Upper lobe of left lung (tissue), 6 donors: ENCODE measurements at regions not wholly inside any gene's neighbourhood (a gene's known extent, or its start where the extent isn't known, plus 50 kb on each side); places are given as distances from the start of the nearest gene placed in this dataset.

Source experiments
- ATAC-seq, 2 donors: fragments of 200-7000 bp; cut with Tn5 transposase; one replicate each; pipeline ENCODE4 v1.9.1; 2022; ENCODE audit warnings: mild to moderate bottlenecking in 2 of 2, moderate library complexity in 2 of 2; ENCODE audit not compliant: low FRiP score in 2 of 2
- DNase-seq, 2 donors: peaks; one replicate each; pipeline ENCODE4 v3.0.0-alpha.2; 2019 to 2020
- H3K27ac ChIP-seq, 4 donors: fragments of 200-600 bp; sonication (generic); one replicate each; pipeline ENCODE4 v1.5.1; 2016 to 2019
- H3K27me3 ChIP-seq, 4 donors: fragments of 200-600 bp; sonication (generic); one replicate each; pipeline ENCODE4 v1.5.1; 2017 to 2019
- H3K36me3 ChIP-seq, 4 donors: fragments of 200-600 bp; sonication (generic); one replicate each; pipeline ENCODE4 v1.5.1; 2016 to 2019
- H3K4me1 ChIP-seq, 4 donors: fragments of 200-600 bp; sonication (generic); one replicate each; pipeline ENCODE4 v1.5.1; 2018 to 2019
- H3K4me3 ChIP-seq, 4 donors: fragments of 200-600 bp; sonication (generic); one replicate each; pipeline ENCODE4 v1.5.1; 2017 to 2019; ENCODE audit warnings: mild to moderate bottlenecking in 2 of 4, moderate library complexity in 1 of 4
- H3K9me3 ChIP-seq, 4 donors: fragments of 200-600 bp; sonication (generic); one replicate each; pipeline ENCODE4 v1.5.1; 2018 to 2019
- EP300 ChIP-seq, 4 donors: sonication (generic); formaldehyde crosslinking; IDR thresholded peaks; one replicate each; pipeline ENCODE4 v1.5.1; 2017; ENCODE audit warnings: antibody characterized with exemption in 4 of 4, control low read depth in 2 of 4
- POLR2A ChIP-seq, 4 donors: fragments of 450-650 bp; IDR thresholded peaks; one replicate each; pipeline ENCODE4 v1.5.1; 2016 to 2017; ENCODE audit warnings: antibody characterized with exemption in 4 of 4, mild to moderate bottlenecking in 2 of 4
- POLR2AphosphoS5 ChIP-seq, 2 donors: sonication (generic); formaldehyde crosslinking; IDR thresholded peaks; one replicate each; pipeline ENCODE4 v1.5.1; 2017; ENCODE audit warnings: antibody characterized with exemption in 2 of 2
- WGBS, 2 donors: methylation state at CpG; one replicate each; pipeline ENCODE4 v1.1.5; 2017 to 2018; 5-methylcytosine and 5-hydroxymethylcytosine counted together
- TF ChIP-seq, protein P1 (sequence below), 6 experiments: fragments of 450-650 bp in 4 of 6; fragments of 200-600 bp in 2 of 6; sonication (generic) in 2 of 6; IDR thresholded peaks; one replicate each; pipeline ENCODE4 v1.5.1; 2016 to 2019; ENCODE audit warnings: antibody characterized with exemption in 6 of 6
- donor health status: DM: no; HTN: no; CAD: no; lungs with moderate emphysema.
- donor health status: DM: no; HTN: yes; CAD: no; lungs with severe emphysema.

DNA sequence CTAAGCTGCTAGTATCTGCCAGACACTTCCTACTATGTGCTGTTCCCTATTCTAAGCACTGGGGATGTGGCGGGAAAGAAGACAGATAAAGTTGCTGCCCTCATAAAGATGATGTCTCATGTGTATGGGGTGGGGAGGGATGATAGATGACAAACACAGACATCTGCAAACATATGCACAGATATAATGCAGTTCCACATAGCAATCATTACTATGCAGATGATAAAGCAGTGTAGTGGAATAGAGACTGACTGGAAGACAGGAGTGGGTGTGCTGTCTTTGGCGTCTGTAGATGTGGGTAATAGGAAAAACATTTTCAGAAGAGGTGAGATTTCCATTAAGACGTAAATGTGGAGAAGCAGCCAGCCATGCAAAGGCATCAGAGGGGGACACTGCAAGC lies 243.6 kb downstream of the DPY19L2 start:
- TF ChIP-seq POLR2A (IDR thresholded peaks at IDR 0.05) (no peak), EP300 (IDR thresholded peaks at IDR 0.05) (no peak), POLR2AphosphoS5 (IDR thresholded peaks at IDR 0.05) (no peak)
- TF ChIP-seq, protein P1, sequence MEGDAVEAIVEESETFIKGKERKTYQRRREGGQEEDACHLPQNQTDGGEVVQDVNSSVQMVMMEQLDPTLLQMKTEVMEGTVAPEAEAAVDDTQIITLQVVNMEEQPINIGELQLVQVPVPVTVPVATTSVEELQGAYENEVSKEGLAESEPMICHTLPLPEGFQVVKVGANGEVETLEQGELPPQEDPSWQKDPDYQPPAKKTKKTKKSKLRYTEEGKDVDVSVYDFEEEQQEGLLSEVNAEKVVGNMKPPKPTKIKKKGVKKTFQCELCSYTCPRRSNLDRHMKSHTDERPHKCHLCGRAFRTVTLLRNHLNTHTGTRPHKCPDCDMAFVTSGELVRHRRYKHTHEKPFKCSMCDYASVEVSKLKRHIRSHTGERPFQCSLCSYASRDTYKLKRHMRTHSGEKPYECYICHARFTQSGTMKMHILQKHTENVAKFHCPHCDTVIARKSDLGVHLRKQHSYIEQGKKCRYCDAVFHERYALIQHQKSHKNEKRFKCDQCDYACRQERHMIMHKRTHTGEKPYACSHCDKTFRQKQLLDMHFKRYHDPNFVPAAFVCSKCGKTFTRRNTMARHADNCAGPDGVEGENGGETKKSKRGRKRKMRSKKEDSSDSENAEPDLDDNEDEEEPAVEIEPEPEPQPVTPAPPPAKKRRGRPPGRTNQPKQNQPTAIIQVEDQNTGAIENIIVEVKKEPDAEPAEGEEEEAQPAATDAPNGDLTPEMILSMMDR (IDR thresholded peaks at IDR 0.05): no peak
- no peaks in the 10 kb centered on the region for H3K9me3 ChIP-seq
- no peaks in the 10 kb centered on the region for H3K36me3 ChIP-seq
- WGBS, 2 donors: 75 to 89% methylated on average over 3 of the region's 3 CpGs
- H3K27me3 ChIP-seq: no peaks in the 10 kb centered on the region
- no peak overlapping the region for H3K27ac ChIP-seq
- DNase-seq (no peak), ATAC-seq (no peak)
- no peak overlapping the region for H3K4me3 ChIP-seq
- H3K4me1 ChIP-seq: no peaks in the 10 kb centered on the region

DNA sequence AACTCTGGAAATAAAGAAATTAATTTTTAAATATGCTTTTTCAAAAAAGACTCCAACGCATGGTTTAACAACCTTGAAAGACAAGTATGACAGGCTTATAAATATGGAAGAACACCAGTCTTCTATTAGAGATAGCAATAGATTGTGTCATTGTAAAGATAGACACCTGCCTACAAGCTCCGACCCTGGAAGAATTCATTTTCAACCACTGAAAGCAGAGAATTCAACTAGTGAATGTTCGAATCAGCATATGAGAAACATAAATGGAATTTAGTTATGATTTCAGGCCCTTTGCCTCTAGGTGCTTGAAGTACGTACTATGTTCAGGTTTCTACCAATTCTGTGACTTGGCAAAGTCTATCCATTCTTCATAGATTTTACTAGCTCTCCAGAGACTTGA lies 244.5 kb downstream of the DPY19L2 start:
- ATAC-seq (no peak), DNase-seq (no peak)
- Histone ChIP-seq H3K27me3 (no peaks in the 10 kb centered on the region), H3K4me1 (no peaks in the 10 kb centered on the region), H3K27ac (no peak overlapping the region), H3K36me3 (no peaks in the 10 kb centered on the region), H3K9me3 (no peaks in the 10 kb centered on the region), H3K4me3 (no peak overlapping the region)
- TF ChIP-seq EP300 (IDR thresholded peaks at IDR 0.05) (no peak), POLR2A (IDR thresholded peaks at IDR 0.05) (no peak), POLR2AphosphoS5 (IDR thresholded peaks at IDR 0.05) (no peak)
- TF ChIP-seq, protein P1 (IDR thresholded peaks at IDR 0.05): no peak
- 85 to 89% methylated on average over 4 of the region's 4 CpGs for WGBS, 2 donors

DNA sequence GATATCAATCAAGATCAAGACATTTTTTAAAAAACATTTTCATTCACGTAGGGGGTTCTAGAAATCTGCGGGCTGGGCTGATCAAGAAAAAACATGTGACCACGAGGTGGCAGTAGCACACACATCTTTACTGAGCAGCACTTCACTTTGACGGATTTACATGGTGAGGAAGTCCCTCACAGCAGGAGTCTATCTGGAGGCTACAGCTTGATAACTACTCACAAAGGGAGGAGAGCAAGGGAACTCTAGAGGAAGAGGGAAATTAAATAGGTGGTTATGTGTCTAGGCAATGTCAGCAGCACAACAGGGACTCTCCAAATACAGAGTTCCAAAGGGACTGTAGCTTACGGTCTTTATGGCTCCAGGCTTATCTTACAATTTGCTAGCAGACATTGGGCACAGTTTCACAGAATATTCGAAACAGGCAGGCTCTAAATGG lies 248.1 kb downstream of the DPY19L2 start:
- peaks cover 0 to 8% (median 4%) of the 10 kb centered on the region in 4 donors for H3K9me3 ChIP-seq
- DNase-seq (no peak), ATAC-seq (peak in 1 of 2 donors; percentile 50)
- H3K27me3 ChIP-seq: no peaks in the 10 kb centered on the region
- TF ChIP-seq, protein P1 (IDR thresholded peaks at IDR 0.05): peak in 4 of 6 experiments; percentile 10 to 36 (median 23)
- TF ChIP-seq EP300 (IDR thresholded peaks at IDR 0.05): no peak
- H3K27ac ChIP-seq: no peak overlapping the region
- 42 to 46% methylated on average over 6 of the region's 6 CpGs for WGBS, 2 donors
- H3K4me1 ChIP-seq: no peaks in the 10 kb centered on the region
- H3K4me3 ChIP-seq: no peak overlapping the region
- no peaks in the 10 kb centered on the region for H3K36me3 ChIP-seq

DNA sequence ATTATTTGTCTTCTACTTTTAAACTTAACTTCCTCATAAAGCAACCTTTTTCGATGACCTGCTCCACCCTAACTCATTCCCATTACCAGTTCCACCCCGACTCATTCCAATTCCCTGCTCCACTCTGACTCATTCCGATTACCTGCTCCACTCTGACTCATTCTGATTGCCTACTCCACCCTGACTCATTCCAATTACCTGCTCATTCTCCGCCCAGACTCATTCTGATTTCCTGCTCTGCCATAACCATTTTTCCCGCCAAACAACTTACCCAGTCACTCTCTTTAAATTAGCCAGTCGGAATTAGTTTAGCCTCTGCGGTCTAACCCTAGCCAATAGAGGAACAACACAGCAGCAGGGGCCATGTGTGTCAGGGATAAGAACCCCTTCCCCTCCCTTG lies 249.1 kb downstream of the DPY19L2 start:
- Histone ChIP-seq H3K4me3 (no peak overlapping the region), H3K27ac (no peak overlapping the region), H3K4me1 (no peaks in the 10 kb centered on the region), H3K27me3 (no peaks in the 10 kb centered on the region), H3K9me3 (peaks cover 0 to 11% (median 6%) of the 10 kb centered on the region in 4 donors), H3K36me3 (no peaks in the 10 kb centered on the region)
- WGBS, 2 donors: 86 to 92% methylated on average over 7 of the region's 7 CpGs
- ATAC-seq: no peak
- TF ChIP-seq POLR2A (IDR thresholded peaks at IDR 0.05): no peak
- TF ChIP-seq, protein P1 (IDR thresholded peaks at IDR 0.05): no peak
- TF ChIP-seq POLR2AphosphoS5 (IDR thresholded peaks at IDR 0.05): no peak
- TF ChIP-seq EP300 (IDR thresholded peaks at IDR 0.05): no peak
- no peak for DNase-seq

DNA sequence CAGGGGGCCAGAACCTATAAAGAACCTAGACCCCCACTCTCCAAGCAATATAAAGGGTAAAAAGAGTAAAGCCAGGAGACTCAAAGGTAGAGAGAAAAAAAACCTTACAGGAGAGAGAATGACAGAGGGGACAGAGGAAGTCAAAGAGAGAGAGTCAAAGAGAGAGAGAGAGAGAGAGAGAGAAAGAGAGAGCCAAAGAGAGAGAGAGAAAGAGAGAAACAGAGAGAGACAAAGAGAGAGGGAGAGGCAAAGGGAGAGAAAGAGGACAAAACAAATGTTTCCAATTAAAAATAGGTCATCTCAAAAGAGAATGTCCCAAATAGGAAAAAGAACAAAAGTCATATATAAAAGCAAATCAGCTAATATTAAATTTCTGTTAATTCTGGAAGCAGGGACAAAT lies 251.5 kb downstream of the DPY19L2 start:
- Histone ChIP-seq H3K4me1 (no peaks in the 10 kb centered on the region), H3K27ac (no peak overlapping the region), H3K9me3 (peaks cover 0 to 11% (median 6%) of the 10 kb centered on the region in 4 donors), H3K4me3 (no peak overlapping the region), H3K27me3 (no peaks in the 10 kb centered on the region), H3K36me3 (no peaks in the 10 kb centered on the region)
- TF ChIP-seq POLR2AphosphoS5 (IDR thresholded peaks at IDR 0.05) (no peak), POLR2A (IDR thresholded peaks at IDR 0.05) (no peak)
- ATAC-seq (no peak), DNase-seq (no peak)
